ENCODE measurements at regions not wholly inside any gene's neighbourhood (a gene's known extent, or its start where the extent isn't known, plus 50 kb on each side); places are given as distances from the start of the nearest gene placed in this dataset.

DNA sequence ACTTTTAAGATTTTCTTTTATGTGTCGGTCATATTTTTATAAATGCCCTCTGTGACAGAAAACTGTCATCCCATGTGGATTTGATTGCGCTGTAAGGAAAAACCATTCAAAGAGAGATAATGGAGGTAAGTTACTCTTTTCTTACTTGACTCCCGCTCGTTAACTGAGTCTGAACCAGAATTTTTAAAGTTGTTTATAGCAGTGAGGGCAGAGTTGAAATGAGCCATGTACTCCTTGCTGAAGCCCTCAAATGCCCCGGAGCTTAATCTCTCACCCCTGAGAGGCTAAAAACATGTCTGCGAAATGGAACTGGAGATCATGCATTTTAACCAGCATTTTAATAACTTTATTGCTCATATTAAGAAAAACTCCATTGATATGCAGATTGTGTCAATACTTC, 320.0 kb upstream of the SOX11 start:
- TF ChIP-seq, protein P1, sequence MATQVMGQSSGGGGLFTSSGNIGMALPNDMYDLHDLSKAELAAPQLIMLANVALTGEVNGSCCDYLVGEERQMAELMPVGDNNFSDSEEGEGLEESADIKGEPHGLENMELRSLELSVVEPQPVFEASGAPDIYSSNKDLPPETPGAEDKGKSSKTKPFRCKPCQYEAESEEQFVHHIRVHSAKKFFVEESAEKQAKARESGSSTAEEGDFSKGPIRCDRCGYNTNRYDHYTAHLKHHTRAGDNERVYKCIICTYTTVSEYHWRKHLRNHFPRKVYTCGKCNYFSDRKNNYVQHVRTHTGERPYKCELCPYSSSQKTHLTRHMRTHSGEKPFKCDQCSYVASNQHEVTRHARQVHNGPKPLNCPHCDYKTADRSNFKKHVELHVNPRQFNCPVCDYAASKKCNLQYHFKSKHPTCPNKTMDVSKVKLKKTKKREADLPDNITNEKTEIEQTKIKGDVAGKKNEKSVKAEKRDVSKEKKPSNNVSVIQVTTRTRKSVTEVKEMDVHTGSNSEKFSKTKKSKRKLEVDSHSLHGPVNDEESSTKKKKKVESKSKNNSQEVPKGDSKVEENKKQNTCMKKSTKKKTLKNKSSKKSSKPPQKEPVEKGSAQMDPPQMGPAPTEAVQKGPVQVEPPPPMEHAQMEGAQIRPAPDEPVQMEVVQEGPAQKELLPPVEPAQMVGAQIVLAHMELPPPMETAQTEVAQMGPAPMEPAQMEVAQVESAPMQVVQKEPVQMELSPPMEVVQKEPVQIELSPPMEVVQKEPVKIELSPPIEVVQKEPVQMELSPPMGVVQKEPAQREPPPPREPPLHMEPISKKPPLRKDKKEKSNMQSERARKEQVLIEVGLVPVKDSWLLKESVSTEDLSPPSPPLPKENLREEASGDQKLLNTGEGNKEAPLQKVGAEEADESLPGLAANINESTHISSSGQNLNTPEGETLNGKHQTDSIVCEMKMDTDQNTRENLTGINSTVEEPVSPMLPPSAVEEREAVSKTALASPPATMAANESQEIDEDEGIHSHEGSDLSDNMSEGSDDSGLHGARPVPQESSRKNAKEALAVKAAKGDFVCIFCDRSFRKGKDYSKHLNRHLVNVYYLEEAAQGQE (IDR thresholded peaks at IDR 0.05; ENCODE audit: insufficient read depth in 1 of 2, low read depth in 2 of 2, low read length in 2 of 2) = no peak
- TF ChIP-seq TAF1 (IDR thresholded peaks at IDR 0.05; ENCODE audit: borderline replicate concordance, insufficient read depth, low read length) (no peak), FOXP2 (optimal IDR thresholded peaks at IDR 0.05; ENCODE audit: borderline replicate concordance, extremely low read depth, extremely low read length, insufficient read depth) (no peak), SIN3A (IDR thresholded peaks at IDR 0.05; ENCODE audit: borderline replicate concordance, insufficient read depth, low read length) (no peak), POLR2AphosphoS5 (IDR thresholded peaks at IDR 0.05; ENCODE audit: low read depth, low read length) (no peak)

- TF ChIP-seq, protein P1 (IDR thresholded peaks at IDR 0.05; ENCODE audit: insufficient read depth in 1 of 2, low read depth in 2 of 2, low read length in 2 of 2) = no peak
- no peak for TF ChIP-seq FOXP2 (optimal IDR thresholded peaks at IDR 0.05; ENCODE audit: borderline replicate concordance, extremely low read depth, extremely low read length, insufficient read depth)
- TF ChIP-seq SIN3A (IDR thresholded peaks at IDR 0.05; ENCODE audit: borderline replicate concordance, insufficient read depth, low read length) = no peak
- no peak for TF ChIP-seq POLR2AphosphoS5 (IDR thresholded peaks at IDR 0.05; ENCODE audit: low read depth, low read length)
- TF ChIP-seq TAF1 (IDR thresholded peaks at IDR 0.05; ENCODE audit: borderline replicate concordance, insufficient read depth, low read length) = no peak
Measured at GRCh38 chr2:5373200-5373599, 319.0 kb upstream of the SOX11 start.

DNA sequence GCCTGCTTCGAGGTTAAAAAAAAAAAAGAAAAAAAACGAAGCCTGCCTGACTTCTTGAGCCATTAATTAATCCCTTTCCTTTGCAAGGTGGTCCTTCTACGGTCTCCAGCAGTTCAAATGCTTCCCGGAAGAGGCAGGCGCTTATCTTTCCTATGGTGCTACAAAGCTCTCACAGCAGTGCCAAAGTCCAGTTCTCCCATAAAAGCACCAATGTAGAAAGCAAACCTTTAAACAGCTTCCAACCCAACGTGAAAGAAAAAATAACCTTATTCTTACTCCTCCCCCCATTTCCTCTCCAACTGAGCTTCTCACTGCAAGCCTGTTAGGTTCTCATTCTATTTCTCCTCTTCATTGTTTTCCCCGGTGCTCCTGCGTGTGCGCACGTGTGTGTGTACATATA, 317.4 kb upstream of the SOX11 start:
- TF ChIP-seq FOXP2 (optimal IDR thresholded peaks at IDR 0.05; ENCODE audit: borderline replicate concordance, extremely low read depth, extremely low read length, insufficient read depth) = no peak
- TF ChIP-seq TAF1 (IDR thresholded peaks at IDR 0.05; ENCODE audit: borderline replicate concordance, insufficient read depth, low read length) = no peak
- TF ChIP-seq, protein P1 (IDR thresholded peaks at IDR 0.05; ENCODE audit: insufficient read depth in 1 of 2, low read depth in 2 of 2, low read length in 2 of 2) = no peak
- TF ChIP-seq POLR2AphosphoS5 (IDR thresholded peaks at IDR 0.05; ENCODE audit: low read depth, low read length) = no peak
- no peak for TF ChIP-seq SIN3A (IDR thresholded peaks at IDR 0.05; ENCODE audit: borderline replicate concordance, insufficient read depth, low read length)

GRCh38 chr2:5377323-5377722, 314.9 kb upstream of the SOX11 start:
- TF ChIP-seq TAF1 (IDR thresholded peaks at IDR 0.05; ENCODE audit: borderline replicate concordance, insufficient read depth, low read length) (no peak), POLR2AphosphoS5 (IDR thresholded peaks at IDR 0.05; ENCODE audit: low read depth, low read length) (no peak), FOXP2 (optimal IDR thresholded peaks at IDR 0.05; ENCODE audit: borderline replicate concordance, extremely low read depth, extremely low read length, insufficient read depth) (no peak), SIN3A (IDR thresholded peaks at IDR 0.05; ENCODE audit: borderline replicate concordance, insufficient read depth, low read length) (no peak)
- TF ChIP-seq, protein P1 (IDR thresholded peaks at IDR 0.05; ENCODE audit: insufficient read depth in 1 of 2, low read depth in 2 of 2, low read length in 2 of 2) = no peak

DNA sequence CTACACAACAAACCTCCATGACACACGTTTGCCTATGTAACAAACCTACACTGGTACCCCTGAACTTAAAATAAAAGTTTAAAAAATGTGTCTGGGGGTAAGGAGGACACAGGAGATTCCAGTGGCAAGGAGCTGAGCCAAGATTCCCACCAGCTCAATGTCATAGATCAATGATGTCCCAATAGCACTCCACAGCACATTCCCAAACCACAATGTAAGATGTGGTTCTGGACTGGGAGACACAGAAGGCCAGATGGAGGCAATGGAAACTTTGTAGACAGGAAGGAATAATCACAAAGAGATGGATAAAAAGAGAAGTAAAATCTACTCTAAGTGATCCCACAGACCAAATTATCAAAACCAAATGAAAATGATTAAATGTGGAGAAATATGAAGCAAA, 312.4 kb upstream of the SOX11 start:
- TF ChIP-seq TAF1 (IDR thresholded peaks at IDR 0.05; ENCODE audit: borderline replicate concordance, insufficient read depth, low read length) = no peak
- no peak for TF ChIP-seq SIN3A (IDR thresholded peaks at IDR 0.05; ENCODE audit: borderline replicate concordance, insufficient read depth, low read length)
- no peak for TF ChIP-seq FOXP2 (optimal IDR thresholded peaks at IDR 0.05; ENCODE audit: borderline replicate concordance, extremely low read depth, extremely low read length, insufficient read depth)
- TF ChIP-seq, protein P1 (IDR thresholded peaks at IDR 0.05; ENCODE audit: insufficient read depth in 1 of 2, low read depth in 2 of 2, low read length in 2 of 2) = no peak
- no peak for TF ChIP-seq POLR2AphosphoS5 (IDR thresholded peaks at IDR 0.05; ENCODE audit: low read depth, low read length)
